Jurkat, Clone E6-1 (cell line): ENCODE measurements at regions not wholly inside any gene's neighbourhood (a gene's known extent, or its start where the extent isn't known, plus 50 kb on each side); places are given as distances from the start of the nearest gene placed in this dataset.

Source experiments
- DNase-seq: peaks from one replicate; pipeline ENCODE4 v3.0.0-alpha.2; 2011; ENCODE audit warnings: low read depth, low spot score
- H3K4me3 ChIP-seq: 2 replicates; pipeline ENCODE4 v1.5.1; 2011; ENCODE audit warnings: mild to moderate bottlenecking, low read length, control low read depth, moderate library complexity

- no peak for DNase-seq
These were observed 194.3 kb downstream of the MTX2 start for GRCh38 chr2:176463546-176463945.

DNA sequence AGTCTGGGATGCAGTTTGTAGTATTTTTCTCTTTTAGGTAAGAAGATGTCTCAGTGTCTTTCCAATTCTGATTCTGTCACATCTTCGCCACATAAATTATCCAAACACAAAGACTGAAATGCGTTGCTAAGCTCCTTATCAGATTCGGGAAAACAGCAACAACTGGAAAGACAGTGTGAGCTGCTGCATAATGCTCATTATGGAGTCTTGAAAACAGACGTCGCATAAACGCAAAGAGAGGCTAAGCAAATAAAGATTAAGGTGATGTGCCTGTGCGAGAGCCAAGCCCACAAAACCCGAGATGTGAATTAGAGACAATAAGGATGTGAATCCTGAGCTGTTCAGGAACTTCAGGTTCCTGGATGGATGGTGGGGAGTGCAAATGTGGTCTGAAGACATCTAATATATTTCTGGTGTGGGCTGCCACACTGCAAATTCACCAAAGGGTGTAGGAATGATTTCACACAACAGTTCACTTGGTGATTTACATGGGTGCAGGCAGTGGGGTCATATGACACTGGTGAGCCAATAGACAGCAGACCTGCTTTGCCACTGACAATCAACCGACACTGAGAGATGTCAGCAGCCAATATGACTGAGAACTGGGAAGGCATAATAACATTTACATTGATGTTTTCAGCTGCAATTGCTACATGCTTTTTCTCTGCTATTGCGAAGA, 195.8 kb downstream of the MTX2 start:
- H3K4me3 ChIP-seq, result no peak overlapping the region
- DNase-seq, result no peak

More at GRCh38 chr2:176463546-176463945, 194.3 kb downstream of the MTX2 start:
- no peak overlapping the region for H3K4me3 ChIP-seq

DNA sequence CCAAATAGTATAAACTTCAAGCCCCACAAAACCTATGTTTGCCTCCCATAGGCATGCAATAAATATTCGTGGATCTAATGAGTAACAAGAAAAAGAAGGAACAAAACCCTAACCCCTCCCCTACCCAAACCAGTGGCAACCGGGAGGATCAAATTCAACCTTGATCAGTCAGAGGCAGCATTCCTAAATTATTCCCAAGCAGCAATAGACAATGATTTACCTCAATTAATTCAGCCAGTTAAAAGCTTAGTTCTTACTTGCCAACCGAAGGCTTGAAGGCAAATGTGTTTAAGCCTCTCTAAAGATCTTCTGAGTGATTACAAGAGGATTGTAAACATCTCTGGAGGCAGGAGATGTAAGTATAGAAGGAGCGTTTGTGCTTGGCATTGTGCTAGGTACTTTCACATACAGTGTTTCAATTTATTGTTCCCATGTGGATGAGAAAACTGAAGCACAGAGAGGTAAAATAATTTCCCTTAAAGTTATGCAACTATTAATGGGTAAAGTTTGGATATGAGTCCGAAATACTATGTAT, 197.7 kb downstream of the MTX2 start:
- H3K4me3 ChIP-seq, result no peak overlapping the region
- no peak for DNase-seq

GRCh38 chr2:176467595-176467994, 198.4 kb downstream of the MTX2 start:
- no peak overlapping the region for H3K4me3 ChIP-seq
- no peak for DNase-seq

DNA sequence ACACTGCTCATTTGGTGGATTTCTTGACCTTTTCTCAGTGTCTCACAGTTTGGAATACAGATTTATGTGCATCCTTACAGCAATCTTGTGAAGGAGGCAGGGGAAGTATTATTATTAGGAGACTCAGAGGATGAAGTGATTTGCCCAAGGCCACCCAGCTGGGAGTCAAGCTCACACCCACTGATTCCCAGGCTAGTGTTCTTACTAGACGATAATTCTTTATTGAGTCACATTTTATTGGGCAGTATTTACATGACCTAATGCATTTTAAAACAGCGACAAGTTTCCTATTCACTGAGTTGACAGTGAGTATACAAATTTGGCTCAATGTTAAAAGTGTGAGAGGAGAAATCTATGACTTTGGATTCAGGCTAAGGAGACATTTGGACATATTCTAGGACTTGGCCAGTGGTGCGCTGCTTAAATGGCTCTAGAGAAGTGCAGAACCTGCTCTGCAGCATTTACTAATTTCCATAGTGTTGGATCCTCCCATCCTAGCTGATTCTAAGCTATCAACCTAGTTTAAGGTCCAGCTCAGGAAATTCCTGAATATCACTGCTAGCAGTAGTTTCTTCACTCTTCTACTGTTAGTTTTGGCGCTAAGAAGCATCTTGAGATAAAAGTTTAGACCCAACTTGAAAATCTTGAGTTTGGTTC, 199.3 kb downstream of the MTX2 start:
- H3K4me3 ChIP-seq, result no peak overlapping the region
- DNase-seq, result no peak

- no peak overlapping the region for H3K4me3 ChIP-seq
- no peak for DNase-seq
These were observed 201.5 kb downstream of the MTX2 start for GRCh38 chr2:176470713-176471112.

- DNase-seq, result peak; percentile 24
- H3K4me3 ChIP-seq, result no peak overlapping the region
These were observed 202.7 kb downstream of the MTX2 start for GRCh38 chr2:176471949-176472348.

DNA sequence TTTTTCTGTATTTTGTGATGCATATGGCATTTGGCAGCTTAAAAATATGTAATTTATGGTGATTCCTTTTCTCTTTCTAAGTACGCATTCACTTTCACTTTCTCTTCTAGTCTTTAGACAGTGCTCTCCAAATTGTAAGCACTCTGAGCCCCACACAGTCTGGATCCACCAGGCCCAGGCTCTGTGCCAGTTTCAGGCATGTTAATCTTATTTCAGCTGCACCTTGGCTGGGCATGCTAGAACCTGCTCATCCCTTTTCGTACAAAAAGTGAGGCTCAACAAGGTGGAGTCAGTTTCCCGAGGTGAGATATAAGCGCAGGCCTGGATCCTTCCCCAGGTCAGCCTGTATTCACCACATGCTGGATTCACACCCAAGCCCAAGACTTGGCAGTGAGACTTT, 203.9 kb downstream of the MTX2 start:
- peak overlapping the region; percentile 15 for H3K4me3 ChIP-seq
- DNase-seq, result peak; percentile 40

GRCh38 chr2:176473851-176474250, 204.6 kb downstream of the MTX2 start:
- no peak for DNase-seq
- no peak overlapping the region for H3K4me3 ChIP-seq

GRCh38 chr2:176477336-176477735, 208.1 kb downstream of the MTX2 start:
- no peak overlapping the region for H3K4me3 ChIP-seq
- DNase-seq, result no peak

- no peak overlapping the region for H3K4me3 ChIP-seq
- DNase-seq, result no peak
These were observed 210.7 kb downstream of the MTX2 start for GRCh38 chr2:176479961-176480360.

- DNase-seq, result no peak
- H3K4me3 ChIP-seq, result no peak overlapping the region
These were observed 212.9 kb downstream of the MTX2 start for GRCh38 chr2:176482107-176482506.

- no peak for DNase-seq
- no peak overlapping the region for H3K4me3 ChIP-seq
These were observed 214.2 kb downstream of the MTX2 start for GRCh38 chr2:176483476-176483875.

GRCh38 chr2:176483901-176484568, 214.8 kb downstream of the MTX2 start:
- H3K4me3 ChIP-seq, result no peak overlapping the region
- no peak for DNase-seq

DNA sequence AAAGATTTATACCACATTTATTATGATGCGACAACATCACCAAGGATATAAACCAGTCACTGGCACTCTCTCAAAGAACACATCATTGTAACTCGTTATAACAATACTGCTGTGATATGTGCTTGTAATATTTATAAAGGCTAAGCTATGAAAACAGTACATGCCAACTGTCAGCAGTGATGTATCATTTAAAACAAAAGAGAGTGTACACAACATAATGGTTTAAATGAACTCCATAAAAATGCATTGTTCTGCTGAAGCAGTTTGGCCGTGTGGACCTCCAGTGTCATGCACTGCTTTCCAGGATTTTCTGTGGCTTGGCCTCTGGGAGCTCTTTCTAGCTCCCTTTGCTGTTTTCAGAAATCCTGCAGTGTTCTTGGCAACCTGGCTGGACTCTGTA, 215.6 kb downstream of the MTX2 start:
- DNase-seq, result no peak
- H3K4me3 ChIP-seq, result no peak overlapping the region

DNA sequence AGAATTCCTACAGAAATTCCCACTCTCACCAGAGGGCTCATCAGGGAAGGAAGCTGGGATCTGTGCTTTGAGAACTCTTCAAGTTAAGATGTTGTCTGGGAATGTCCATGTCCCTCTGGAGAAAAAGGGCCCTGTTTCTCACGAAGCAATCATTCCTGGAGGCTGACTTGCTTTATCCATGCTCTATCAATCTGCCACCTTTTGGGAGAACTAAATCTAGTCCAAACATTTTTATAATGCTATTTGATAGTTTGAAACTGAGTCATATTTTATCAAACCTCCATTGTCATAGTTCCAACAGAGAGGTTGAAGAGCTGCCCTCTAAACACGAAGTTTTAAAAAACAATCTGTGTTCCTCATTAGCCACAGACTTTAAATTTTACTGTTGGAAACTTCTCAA, 219.2 kb downstream of the MTX2 start:
- no peak for DNase-seq
- H3K4me3 ChIP-seq, result no peak overlapping the region

GRCh38 chr2:176490061-176490861, 221.0 kb downstream of the MTX2 start:
- no peak for DNase-seq
- no peak overlapping the region for H3K4me3 ChIP-seq

DNA sequence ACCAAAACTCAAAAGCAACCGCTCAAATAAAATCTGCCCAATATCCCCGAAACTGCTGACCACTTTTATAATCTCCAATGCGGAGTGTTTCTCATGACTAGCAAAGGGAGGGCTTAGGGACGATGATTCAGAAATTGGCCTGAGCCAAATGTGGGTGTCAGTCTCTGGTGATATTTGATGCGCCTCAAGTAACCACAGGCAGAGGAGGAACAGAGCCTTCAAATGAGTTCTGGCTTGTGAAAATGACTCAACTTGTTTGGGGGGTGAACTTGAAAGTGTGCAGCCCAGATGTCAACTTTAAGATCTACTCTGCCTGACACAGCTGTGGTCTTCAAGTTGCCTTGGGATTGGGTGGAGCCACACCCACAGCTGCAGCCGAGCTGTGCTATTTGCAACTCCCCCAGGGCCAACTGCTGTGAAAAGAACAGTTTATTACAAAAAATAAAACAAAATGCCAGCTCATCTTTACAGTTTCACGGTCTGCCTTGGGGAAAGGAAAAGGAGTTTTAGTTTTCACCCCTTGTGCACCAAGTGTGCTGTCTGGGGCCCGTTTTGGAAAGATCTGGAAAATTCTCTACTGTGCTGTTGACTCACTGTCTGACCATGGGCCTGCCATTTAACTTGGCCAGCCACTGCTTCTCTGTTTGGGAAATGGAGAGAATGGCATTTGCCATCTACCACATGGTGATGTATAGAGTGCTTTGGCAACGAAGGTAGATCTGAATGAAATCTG, 222.1 kb downstream of the MTX2 start:
- no peak overlapping the region for H3K4me3 ChIP-seq

DNA sequence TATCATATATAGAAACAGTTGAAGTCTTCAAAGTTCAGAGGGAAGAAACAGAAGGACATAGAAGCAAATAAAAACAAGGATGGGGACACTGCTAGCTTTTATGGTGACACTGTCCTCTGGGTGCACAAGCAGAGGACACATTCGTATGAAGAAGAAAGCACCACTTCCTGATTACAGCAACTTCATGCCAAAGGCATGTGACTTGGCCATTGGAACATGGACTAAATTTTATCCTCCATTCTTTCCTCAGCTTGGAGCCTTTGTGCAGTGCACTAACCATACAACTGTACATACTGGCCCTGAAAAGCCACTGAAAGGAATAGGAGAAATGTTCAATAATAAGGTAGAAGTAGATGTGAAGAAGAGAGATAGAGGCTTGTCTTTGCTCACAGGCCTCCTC, 223.3 kb downstream of the MTX2 start:
- DNase-seq, result no peak
- no peak overlapping the region for H3K4me3 ChIP-seq

More for the DNA sequence above, 222.1 kb downstream of the MTX2 start:
- peak; percentile 98 for DNase-seq
